Endothelial cell of hepatic sinusoid (primary cell): ENCODE measurements at regions not wholly inside any gene's neighbourhood (a gene's known extent, or its start where the extent isn't known, plus 50 kb on each side); places are given as distances from the start of the nearest gene placed in this dataset.
"Not testable (repeated sequence)": the region's sequence is repeated elsewhere in the genome, so short reads cannot be mapped to it uniquely, and the experiment has no call there.

Experiments
- in situ Hi-C: cut with HindIII; loops from 2 replicates; pipeline ENCODE4 v1.10.0; 2017; ENCODE audit warnings: low sequenced_read_pairs

- in situ Hi-C loops, result no loop called here
Measured at GRCh38 chr5:108461628-108462367, 79.9 kb upstream of the FBXL17 start.

DNA sequence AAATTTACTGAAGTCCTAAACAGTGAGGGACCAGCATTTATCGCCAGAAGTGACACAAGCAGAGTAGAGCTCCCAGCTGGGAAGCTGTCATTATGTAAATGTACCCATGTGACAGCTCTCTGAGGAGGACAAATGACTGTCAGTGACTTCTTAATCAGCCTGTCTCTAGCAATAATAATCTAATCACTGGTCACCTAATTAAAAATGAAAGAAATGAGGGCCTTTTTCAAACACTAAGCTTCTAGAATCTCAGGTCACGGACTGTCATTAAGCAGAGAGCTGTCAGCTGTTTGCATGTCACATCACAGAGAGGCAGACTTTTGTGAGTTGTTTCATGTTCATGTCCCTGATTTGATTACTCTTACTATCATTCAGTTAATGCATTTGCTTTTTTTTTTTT lies 77.9 kb upstream of the FBXL17 start:
- in situ Hi-C loops, result no loop called here

DNA sequence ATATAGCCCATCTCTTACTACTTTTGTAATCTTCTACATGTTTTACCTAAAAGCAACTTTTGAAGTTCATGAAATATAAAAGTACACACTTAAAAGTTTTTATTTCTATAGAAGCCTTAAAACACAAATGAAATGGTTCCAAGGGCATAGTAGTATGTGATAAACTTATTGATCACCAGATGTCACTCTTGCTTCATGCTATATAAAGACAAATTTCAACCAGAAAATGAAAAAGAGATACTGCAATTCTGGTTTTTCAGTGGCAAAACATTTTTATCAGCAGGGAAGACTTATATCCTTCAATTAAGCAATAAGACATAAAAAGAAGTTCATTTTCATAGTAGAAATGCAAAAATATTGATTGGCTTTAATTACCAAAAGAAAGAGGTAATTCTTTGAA lies 69.4 kb upstream of the FBXL17 start:
- in situ Hi-C loops, result no loop called here

GRCh38 chr5:108444130-108444529 lies 62.2 kb upstream of the FBXL17 start:
- in situ Hi-C loops, result not testable (repeated sequence)

DNA sequence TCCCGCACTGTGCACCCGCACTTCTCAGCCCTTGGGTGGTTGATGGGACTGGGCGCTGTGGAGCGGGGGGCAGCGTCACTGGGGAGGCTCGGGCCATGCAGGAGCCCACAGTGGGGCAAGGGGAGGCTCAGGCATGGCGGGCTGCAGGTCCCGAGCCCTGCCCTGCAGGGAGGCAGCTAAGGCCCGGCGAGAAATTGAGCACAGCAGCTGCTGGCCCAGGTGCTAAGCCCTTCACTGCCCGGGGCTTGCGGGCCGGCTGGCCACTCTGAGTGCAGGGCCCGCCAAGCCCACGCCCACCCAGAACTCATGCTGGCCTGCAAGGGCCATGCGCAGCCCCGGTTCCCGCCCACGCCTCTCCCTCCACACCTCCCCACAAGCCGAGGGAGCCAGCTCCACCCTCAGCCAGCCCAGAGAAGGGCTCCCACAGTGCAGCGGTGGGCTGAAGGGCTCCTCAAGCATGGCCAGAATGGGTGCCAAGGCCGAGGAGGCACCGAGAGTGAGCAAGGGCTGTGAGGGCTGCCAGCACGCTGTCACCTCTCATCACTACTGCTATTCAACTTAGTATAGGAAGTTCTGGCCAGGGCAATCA lies 60.3 kb upstream of the FBXL17 start:
- in situ Hi-C loops, result not testable (repeated sequence)

DNA sequence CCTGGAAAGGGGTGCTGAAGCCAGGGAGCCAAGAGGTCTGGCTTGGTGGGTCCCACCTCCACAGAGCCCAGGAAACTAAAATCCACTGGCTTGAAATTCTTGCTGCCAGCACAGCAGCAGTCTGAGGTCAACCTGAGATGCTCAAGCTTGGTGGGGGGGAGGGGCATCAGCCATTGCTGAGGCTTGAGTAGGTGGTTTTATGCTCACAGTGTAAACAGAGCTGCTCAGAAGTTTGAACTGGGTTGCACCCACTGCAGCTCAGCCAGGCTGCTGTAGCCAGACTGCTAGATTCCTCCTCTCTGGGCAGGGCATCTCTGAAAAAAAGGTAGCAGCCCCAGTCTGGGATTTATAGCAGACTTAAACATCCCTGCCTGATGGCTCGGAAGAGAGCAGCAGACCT lies 55.5 kb upstream of the FBXL17 start:
- in situ Hi-C loops, result no loop called here

GRCh38 chr5:108436696-108437095 lies 54.8 kb upstream of the FBXL17 start:
- in situ Hi-C loops, result no loop called here

DNA sequence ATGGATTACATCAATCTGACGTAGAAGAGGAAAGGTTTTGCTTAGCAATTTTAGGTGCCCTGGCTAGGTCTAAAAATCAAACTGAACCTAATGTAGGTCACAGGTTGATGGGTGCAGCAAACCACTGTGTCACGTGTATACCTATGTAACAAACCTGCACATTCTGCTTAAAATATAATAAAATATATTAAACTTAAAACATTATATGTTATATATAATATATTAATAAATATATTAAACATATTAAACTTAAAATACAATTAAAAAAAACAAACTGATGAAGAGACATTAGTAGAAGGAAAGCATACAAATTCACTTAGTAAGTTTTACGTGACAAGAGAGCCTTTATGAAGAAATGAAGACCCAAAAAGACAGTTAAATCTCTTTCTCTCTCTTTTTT lies 51.7 kb upstream of the FBXL17 start:
- in situ Hi-C loops, result no loop called here

DNA sequence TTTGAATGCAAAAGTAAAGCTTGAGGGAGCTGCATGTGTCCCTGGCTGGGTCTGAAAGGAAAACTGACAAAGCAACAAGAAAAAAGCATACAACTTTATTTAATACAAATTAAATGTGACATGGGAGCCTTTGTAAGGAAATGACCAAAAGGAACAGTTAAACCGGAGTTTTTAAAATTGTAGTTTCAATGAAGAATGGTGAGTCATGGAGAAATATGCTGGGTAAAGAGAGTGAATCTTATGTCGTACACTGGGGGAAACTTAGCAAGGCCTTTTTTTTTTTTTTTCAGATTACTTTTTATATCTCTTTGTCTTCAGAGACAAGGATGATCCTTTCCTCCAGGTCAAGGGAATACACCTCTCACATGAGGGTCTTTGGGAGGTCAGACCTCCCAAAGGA lies 50.1 kb upstream of the FBXL17 start:
- in situ Hi-C loops, result no loop called here
